ENCODE measurements at regions not wholly inside any gene's neighbourhood (a gene's known extent, or its start where the extent isn't known, plus 50 kb on each side); places are given as distances from the start of the nearest gene placed in this dataset.

GRCh38 chr1:233805786-233806185 is 98.7 kb upstream of the SLC35F3 start:
- intact Hi-C loops (cut with micrococcal nuclease) = no loop called here

GRCh38 chr1:233815357-233815756 is 89.1 kb upstream of the SLC35F3 start:
- H3K4me3 ChIP-seq (ENCODE audit: low read length) = no peak overlapping the region
- no TSS peak for BruUV-seq (replicated peaks)
- no peaks in the 10 kb centered on the region for H3K36me3 ChIP-seq (ENCODE audit: low read depth, low read length)
- no peaks in the 10 kb centered on the region for H3K27me3 ChIP-seq (ENCODE audit: low read length)
- ATAC-seq = no peak
- intact Hi-C loops (cut with micrococcal nuclease) = no loop called here
- H3K9me2 ChIP-seq (replicated peaks; ENCODE audit: low read length) = no peaks in the 10 kb centered on the region
- H3K27ac ChIP-seq (ENCODE audit: low read length) = no peak overlapping the region
- no peaks in the 10 kb centered on the region for H3K79me2 ChIP-seq (ENCODE audit: low read length)
- H3K4me2 ChIP-seq (ENCODE audit: low read length) = no peak overlapping the region
- DNase-seq = no peak
- POLR2A ChIA-PET (ENCODE audit: unreplicated experiment) = no interaction called here
- H3K9ac ChIP-seq (ENCODE audit: low read length) = no peak overlapping the region
- no peaks in the 10 kb centered on the region for H3K9me3 ChIP-seq (ENCODE audit: low read length)
- no peaks in the 10 kb centered on the region for H3F3A ChIP-seq (ENCODE audit: low read length, unreplicated experiment)
- H4K20me1 ChIP-seq (ENCODE audit: low read length) = no peaks in the 10 kb centered on the region
- 0 out of 2 replicates have a peak overlapping the region, but pooled peaks have one; percentile 12 for H2AFZ ChIP-seq (ENCODE audit: low read length)
- TF ChIP-seq EZH2phosphoT487 (IDR thresholded peaks at IDR 0.05; ENCODE audit: borderline replicate concordance, low read length) (no peak), EZH2 (IDR thresholded peaks at IDR 0.05; ENCODE audit: low read length, unreplicated experiment) (no peak)
- CTCF ChIA-PET = no interaction called here
- peaks cover 9% of the 10 kb centered on the region for H3K4me1 ChIP-seq (ENCODE audit: insufficient read depth, low read length)

More at GRCh38 chr1:233805786-233806185, 98.7 kb upstream of the SLC35F3 start:
- ATAC-seq = no peak
- Histone ChIP-seq H3K27me3 (ENCODE audit: low read length) (no peaks in the 10 kb centered on the region), H3K4me2 (ENCODE audit: low read length) (no peak overlapping the region), H3K9ac (ENCODE audit: low read length) (no peak overlapping the region), H3F3A (ENCODE audit: low read length, unreplicated experiment) (no peaks in the 10 kb centered on the region), H3K79me2 (ENCODE audit: low read length) (no peaks in the 10 kb centered on the region), H3K4me3 (ENCODE audit: low read length) (no peak overlapping the region), H3K9me3 (ENCODE audit: low read length) (0 out of 2 replicates have a peak, but pooled peaks cover 3% of the 10 kb centered on the region), H3K9me2 (replicated peaks; ENCODE audit: low read length) (no peaks in the 10 kb centered on the region), H3K4me1 (ENCODE audit: insufficient read depth, low read length) (no peaks in the 10 kb centered on the region), H4K20me1 (ENCODE audit: low read length) (no peaks in the 10 kb centered on the region), H2AFZ (ENCODE audit: low read length) (no peak overlapping the region), H3K27ac (ENCODE audit: low read length) (no peak overlapping the region), H3K36me3 (ENCODE audit: low read depth, low read length) (no peaks in the 10 kb centered on the region)
- BruUV-seq (replicated peaks) = no TSS peak
- no peak for DNase-seq
- ChIA-PET POLR2A (ENCODE audit: unreplicated experiment) (no interaction called here), CTCF (no interaction called here)
- no peak for TF ChIP-seq EZH2phosphoT487 (IDR thresholded peaks at IDR 0.05; ENCODE audit: borderline replicate concordance, low read length)
- no peak for TF ChIP-seq EZH2 (IDR thresholded peaks at IDR 0.05; ENCODE audit: low read length, unreplicated experiment)
- TF ChIP-seq CTCF (conservative IDR thresholded peaks at IDR 0.05; ENCODE audit: low read depth, low read length) = no peak

- H3K36me3 ChIP-seq (ENCODE audit: low read depth, low read length) = no peaks in the 10 kb centered on the region
- H3K4me3 ChIP-seq (ENCODE audit: low read length) = no peak overlapping the region
- no peaks in the 10 kb centered on the region for H3K27me3 ChIP-seq (ENCODE audit: low read length)
- intact Hi-C loops (cut with micrococcal nuclease) = no loop called here
- ATAC-seq (peak; percentile 67), DNase-seq (peak; percentile 52)
- no peak overlapping the region for H3K4me2 ChIP-seq (ENCODE audit: low read length)
- ChIA-PET POLR2A (ENCODE audit: unreplicated experiment) (no interaction called here), CTCF (no interaction called here)
- no peaks in the 10 kb centered on the region for H4K20me1 ChIP-seq (ENCODE audit: low read length)
- no peak for TF ChIP-seq CTCF (conservative IDR thresholded peaks at IDR 0.05; ENCODE audit: low read depth, low read length)
- TF ChIP-seq EZH2 (IDR thresholded peaks at IDR 0.05; ENCODE audit: low read length, unreplicated experiment) = no peak
- no peak for TF ChIP-seq EZH2phosphoT487 (IDR thresholded peaks at IDR 0.05; ENCODE audit: borderline replicate concordance, low read length)
- BruUV-seq (replicated peaks) = no TSS peak
- H3K4me1 ChIP-seq (ENCODE audit: insufficient read depth, low read length) = peaks cover 9% of the 10 kb centered on the region
- peak overlapping the region; percentile 12; the same call in 1 of the 2 replicates for H2AFZ ChIP-seq (ENCODE audit: low read length)
- H3K9ac ChIP-seq (ENCODE audit: low read length) = no peak overlapping the region
- H3F3A ChIP-seq (ENCODE audit: low read length, unreplicated experiment) = no peaks in the 10 kb centered on the region
- no peaks in the 10 kb centered on the region for H3K79me2 ChIP-seq (ENCODE audit: low read length)
- H3K9me3 ChIP-seq (ENCODE audit: low read length) = no peaks in the 10 kb centered on the region
- H3K9me2 ChIP-seq (replicated peaks; ENCODE audit: low read length) = no peaks in the 10 kb centered on the region
- no peak overlapping the region for H3K27ac ChIP-seq (ENCODE audit: low read length)
Observed at GRCh38 chr1:233815865-233816264, 88.6 kb upstream of the SLC35F3 start.
